Keratinocyte (primary cell): ENCODE measurements at regions not wholly inside any gene's neighbourhood (a gene's known extent, or its start where the extent isn't known, plus 50 kb on each side); places are given as distances from the start of the nearest gene placed in this dataset.
A peak's percentile ranks its signal among the peaks of the same experiment; 100 is the strongest.

Experiments
- DNase-seq: peaks from one replicate; pipeline ENCODE4 v3.0.0-alpha.2; 2011; ENCODE audit warnings: low read depth, missing footprints, low spot score
- FAIRE-seq: peaks from 2 replicates; lab custom pipeline; 2011; peaks lifted over from hg19 to GRCh38; lab: Jason Lieb, UNC
- H2AFZ ChIP-seq: 2 replicates; pipeline ENCODE4 v1.6.0; 2012; ENCODE audit warnings: low read length, control low read depth, inconsistent platforms; ENCODE audit not compliant: control insufficient read depth
- H3K27ac ChIP-seq: 2 replicates; pipeline ENCODE4 v1.5.1; 2011; ENCODE audit warnings: low read length; ENCODE audit not compliant: control insufficient read depth, insufficient read depth
- H3K27me3 ChIP-seq: 3 replicates; pipeline ENCODE4 v1.6.0; 2011; ENCODE audit warnings: low read length; ENCODE audit not compliant: control insufficient read depth, insufficient read depth; ENCODE audit errors: extremely low read depth
- H3K36me3 ChIP-seq, 2 experiments: 2 replicates in 1 of 2; 3 replicates in 1 of 2; pipeline ENCODE4 v1.5.1; 2011; ENCODE audit warnings: low read length in 2 of 2, mild to moderate bottlenecking in 1 of 2; ENCODE audit not compliant: control insufficient read depth in 2 of 2, insufficient read depth in 2 of 2; ENCODE audit errors: extremely low read depth in 1 of 2
- H3K4me1 ChIP-seq: 3 replicates; pipeline ENCODE4 v1.5.1; 2011; ENCODE audit warnings: low read length; ENCODE audit not compliant: control insufficient read depth, insufficient read depth; ENCODE audit errors: extremely low read depth
- H3K4me2 ChIP-seq: 3 replicates; pipeline ENCODE4 v1.6.0; 2011; ENCODE audit warnings: low read depth, low read length; ENCODE audit not compliant: control insufficient read depth, insufficient read depth; ENCODE audit errors: extremely low read depth
- H3K4me3 ChIP-seq, 3 experiments: fragments of 200-600 bp in 1 of 3; sonication (generic) in 1 of 3; 2 replicates in 2 of 3; 3 replicates in 1 of 3; pipeline ENCODE4 v1.5.1; 2011 to 2016; ENCODE audit warnings: low read length in 3 of 3, mild to moderate bottlenecking in 3 of 3, control low read depth in 2 of 3, inconsistent platforms in 1 of 3, low read depth in 1 of 3, mixed read lengths in 1 of 3, mixed run types in 1 of 3, moderate library complexity in 1 of 3; ENCODE audit not compliant: control insufficient read depth in 2 of 3, insufficient read depth in 2 of 3; ENCODE audit errors: extremely low read depth in 1 of 3
- H3K79me2 ChIP-seq: 2 replicates; pipeline ENCODE4 v1.6.0; 2012; ENCODE audit warnings: low read length; ENCODE audit not compliant: control insufficient read depth, insufficient read depth
- H3K9ac ChIP-seq: 3 replicates; pipeline ENCODE4 v1.6.0; 2011; ENCODE audit warnings: low read length; ENCODE audit not compliant: control insufficient read depth, insufficient read depth; ENCODE audit errors: extremely low read depth
- H3K9me1 ChIP-seq: 3 replicates; pipeline ENCODE4 v1.6.0; 2011; ENCODE audit warnings: low read length; ENCODE audit not compliant: control insufficient read depth, insufficient read depth; ENCODE audit errors: extremely low read depth
- H3K9me3 ChIP-seq: 2 replicates; pipeline ENCODE4 v1.5.1; 2012; ENCODE audit warnings: low read depth, low read length; ENCODE audit not compliant: control insufficient read depth
- H4K20me1 ChIP-seq: 3 replicates; pipeline ENCODE4 v1.6.0; 2011; ENCODE audit warnings: low read length; ENCODE audit not compliant: control insufficient read depth, insufficient read depth; ENCODE audit errors: extremely low read depth
- EZH2 ChIP-seq: IDR thresholded peaks from one replicate; pipeline ENCODE4 v1.6.1; 2012; ENCODE audit warnings: inconsistent platforms, mild to moderate bottlenecking, low read length, moderate library complexity
- dilution Hi-C: fragments of 300-500 bp; cut with MboI; formaldehyde crosslinking; loops from one replicate; pipeline ENCODE4 v1.7.0; 2020; ENCODE audit warnings: low sequenced_read_pairs; ENCODE audit not compliant: extremely low pct_ligation_motif_present
- TF ChIP-seq, protein P1 (sequence below), 3 experiments: IDR thresholded peaks in 1 of 3; conservative IDR thresholded peaks in 1 of 3; optimal IDR thresholded peaks in 1 of 3; 2 replicates in 2 of 3; 3 replicates in 1 of 3; pipeline versions ENCODE3 to v1.5.1; 2011; ENCODE audit warnings: low read length in 3 of 3, mild to moderate bottlenecking in 3 of 3, moderate library complexity in 2 of 3, control low read depth in 1 of 3, inconsistent platforms in 1 of 3; ENCODE audit not compliant: insufficient read depth in 2 of 3; ENCODE audit errors: extremely low read depth in 1 of 3

DNA sequence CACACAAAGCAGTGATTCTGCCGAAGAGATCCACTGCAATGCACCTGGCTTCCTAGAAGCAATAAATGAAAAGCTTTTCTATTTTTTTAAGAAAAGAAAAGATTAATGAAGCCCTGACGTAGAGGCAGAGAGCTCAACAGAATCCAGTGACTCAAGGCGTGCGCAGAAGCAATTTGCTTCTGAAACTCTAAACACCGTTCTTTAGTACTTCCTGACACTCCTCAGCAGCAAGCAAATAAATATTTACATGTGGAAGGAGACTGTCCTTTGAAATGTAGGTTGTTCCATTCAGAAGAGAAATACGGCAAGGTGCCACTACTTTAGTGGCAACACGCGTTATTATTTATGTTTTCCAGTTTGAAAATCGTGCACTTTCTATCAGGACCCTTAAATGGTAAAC, 126.2 kb upstream of the ZNF516 start:
- Histone ChIP-seq H2AFZ (peak overlapping the region; percentile 83), H3K4me1 (peaks cover 26% of the 10 kb centered on the region), H4K20me1 (no peaks in the 10 kb centered on the region), H3K27me3 (no peaks in the 10 kb centered on the region), H3K27ac (peak overlapping the region; percentile 57), H3K36me3 (no peaks in the 10 kb centered on the region), H3K4me2 (peak overlapping the region; percentile 87), H3K9me1 (no peaks in the 10 kb centered on the region), H3K79me2 (no peaks in the 10 kb centered on the region), H3K9ac (peak overlapping the region; percentile 34), H3K4me3 (peak overlapping the region in 1 of 3 experiments; percentile 30), H3K9me3 (no peaks in the 10 kb centered on the region)
- TF ChIP-seq, protein P1, sequence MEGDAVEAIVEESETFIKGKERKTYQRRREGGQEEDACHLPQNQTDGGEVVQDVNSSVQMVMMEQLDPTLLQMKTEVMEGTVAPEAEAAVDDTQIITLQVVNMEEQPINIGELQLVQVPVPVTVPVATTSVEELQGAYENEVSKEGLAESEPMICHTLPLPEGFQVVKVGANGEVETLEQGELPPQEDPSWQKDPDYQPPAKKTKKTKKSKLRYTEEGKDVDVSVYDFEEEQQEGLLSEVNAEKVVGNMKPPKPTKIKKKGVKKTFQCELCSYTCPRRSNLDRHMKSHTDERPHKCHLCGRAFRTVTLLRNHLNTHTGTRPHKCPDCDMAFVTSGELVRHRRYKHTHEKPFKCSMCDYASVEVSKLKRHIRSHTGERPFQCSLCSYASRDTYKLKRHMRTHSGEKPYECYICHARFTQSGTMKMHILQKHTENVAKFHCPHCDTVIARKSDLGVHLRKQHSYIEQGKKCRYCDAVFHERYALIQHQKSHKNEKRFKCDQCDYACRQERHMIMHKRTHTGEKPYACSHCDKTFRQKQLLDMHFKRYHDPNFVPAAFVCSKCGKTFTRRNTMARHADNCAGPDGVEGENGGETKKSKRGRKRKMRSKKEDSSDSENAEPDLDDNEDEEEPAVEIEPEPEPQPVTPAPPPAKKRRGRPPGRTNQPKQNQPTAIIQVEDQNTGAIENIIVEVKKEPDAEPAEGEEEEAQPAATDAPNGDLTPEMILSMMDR (optimal IDR thresholded peaks at IDR 0.05 in 1 of 3, IDR thresholded peaks at IDR 0.05 in 1 of 3, conservative IDR thresholded peaks at IDR 0.05 in 1 of 3; ENCODE audit: extremely low read depth in 1 of 3, insufficient read depth in 2 of 3, low read length in 3 of 3) = no peak
- TF ChIP-seq EZH2 = no peak
- FAIRE-seq (peak; percentile 61), DNase-seq (no peak)
- dilution Hi-C loops = no loop called here

DNA sequence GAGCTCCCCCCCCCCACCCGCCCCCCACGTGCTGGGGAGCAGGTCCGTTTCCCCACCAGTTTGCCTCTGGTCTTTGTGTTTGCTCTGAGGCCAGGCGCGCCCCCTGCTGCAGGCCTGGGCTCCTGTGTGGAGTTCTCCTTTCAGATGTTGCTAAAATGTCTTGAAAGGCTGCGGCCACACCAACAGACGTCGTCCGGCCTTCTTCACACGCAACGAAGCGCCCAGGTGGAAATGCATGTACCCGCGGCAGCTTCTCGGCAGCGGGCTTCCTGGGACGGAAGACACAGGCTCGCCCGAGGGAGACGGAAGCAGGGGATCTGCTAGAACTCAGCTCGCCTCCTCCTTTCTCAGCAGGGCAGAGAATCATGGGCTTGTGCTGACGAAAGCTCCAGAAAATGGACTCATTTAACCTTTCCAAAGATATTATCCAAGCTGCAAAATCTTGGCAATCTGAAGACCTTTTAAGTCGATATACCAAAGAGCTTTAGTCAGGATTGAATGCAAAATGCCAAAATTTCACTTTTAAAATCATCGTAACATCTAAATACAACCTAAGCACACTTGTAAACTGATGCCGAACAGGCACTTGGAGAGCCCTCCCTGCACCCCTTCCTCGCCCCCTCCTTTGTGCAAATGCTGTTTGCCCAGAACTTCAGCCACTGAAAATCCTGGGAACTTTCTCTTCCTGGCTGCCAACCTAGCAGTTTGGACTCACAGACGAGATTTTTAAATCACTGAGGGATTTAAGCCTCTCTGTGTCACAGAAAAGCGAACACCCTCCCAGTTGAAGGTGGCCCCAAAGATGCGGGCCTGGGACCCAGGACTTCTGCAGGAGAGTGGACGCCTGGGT, 125.5 kb upstream of the ZNF516 start:
- Histone ChIP-seq H3K4me2 (peak overlapping the region; percentile 87), H3K9me1 (no peaks in the 10 kb centered on the region), H2AFZ (peak overlapping the region; percentile 83), H3K36me3 (no peaks in the 10 kb centered on the region), H3K27ac (peak overlapping the region; percentile 70), H4K20me1 (no peaks in the 10 kb centered on the region), H3K79me2 (no peaks in the 10 kb centered on the region), H3K4me3 (peak overlapping the region in 1 of 3 experiments; percentile 49), H3K9me3 (no peaks in the 10 kb centered on the region), H3K4me1 (peaks cover 26% of the 10 kb centered on the region), H3K9ac (peak overlapping the region; percentile 65), H3K27me3 (no peaks in the 10 kb centered on the region)
- dilution Hi-C loops = no loop called here
- DNase-seq (no peak), FAIRE-seq (peak; percentile 62)
- TF ChIP-seq, protein P1 (optimal IDR thresholded peaks at IDR 0.05 in 1 of 3, IDR thresholded peaks at IDR 0.05 in 1 of 3, conservative IDR thresholded peaks at IDR 0.05 in 1 of 3; ENCODE audit: extremely low read depth in 1 of 3, insufficient read depth in 2 of 3, low read length in 3 of 3) = peak; percentile 29 to 75 (median 64)
- TF ChIP-seq EZH2 = no peak
